KMS-11 (cell line): ENCODE measurements at regions not wholly inside any gene's neighbourhood (a gene's known extent, or its start where the extent isn't known, plus 50 kb on each side); places are given as distances from the start of the nearest gene placed in this dataset.

ENCODE experiments used
- H2AFZ ChIP-seq: fragments of 200-600 bp; sonication (generic); 2 replicates; pipeline ENCODE4 v1.6.1; 2016; ENCODE audit warnings: antibody characterized with exemption, mixed run types, low read depth
- H3K27ac ChIP-seq: fragments of 200-600 bp; sonication (generic); 2 replicates; pipeline ENCODE4 v1.6.1; 2016; ENCODE audit warnings: mild to moderate bottlenecking, mixed run types
- H3K27me3 ChIP-seq: fragments of 200-600 bp; sonication (generic); 2 replicates; pipeline ENCODE4 v1.6.1; 2017; ENCODE audit warnings: mild to moderate bottlenecking, low read depth, mixed run types, moderate library complexity; ENCODE audit not compliant: insufficient read depth
- H3K36me3 ChIP-seq: fragments of 200-600 bp; sonication (generic); 2 replicates; pipeline ENCODE4 v1.6.1; 2017; ENCODE audit warnings: mild to moderate bottlenecking, mixed run types; ENCODE audit not compliant: insufficient read depth
- H3K4me1 ChIP-seq: fragments of 200-600 bp; sonication (generic); 2 replicates; pipeline ENCODE4 v1.6.1; 2016; ENCODE audit warnings: mild to moderate bottlenecking, low read depth, mixed run types; ENCODE audit not compliant: poor library complexity, severe bottlenecking
- H3K4me2 ChIP-seq: fragments of 200-600 bp; sonication (generic); 2 replicates; pipeline ENCODE4 v1.7.0; 2016; ENCODE audit warnings: mild to moderate bottlenecking, mixed run types
- H3K4me3 ChIP-seq: fragments of 200-600 bp; sonication (generic); IDR thresholded peaks from 2 replicates; pipeline ENCODE4 v1.6.1; 2017; ENCODE audit warnings: low read depth, low read length, mixed read lengths; ENCODE audit not compliant: insufficient read depth
- H3K79me2 ChIP-seq: fragments of 200-600 bp; sonication (generic); 2 replicates; pipeline ENCODE4 v1.6.1; 2016; ENCODE audit warnings: low read depth, mixed run types; ENCODE audit not compliant: insufficient read depth
- H3K9ac ChIP-seq: fragments of 200-600 bp; sonication (generic); 2 replicates; pipeline ENCODE4 v1.6.1; 2016; ENCODE audit warnings: mild to moderate bottlenecking, mixed run types
- H4K20me1 ChIP-seq: fragments of 200-600 bp; sonication (generic); 2 replicates; pipeline ENCODE4 v1.6.1; 2016; ENCODE audit warnings: mild to moderate bottlenecking, mixed run types; ENCODE audit not compliant: insufficient read depth
- TF ChIP-seq, protein P1 (sequence below): fragments of 200-600 bp; sonication (generic); conservative IDR thresholded peaks from 2 replicates; pipeline ENCODE4 v1.6.1; 2017; ENCODE audit warnings: low read depth, mild to moderate bottlenecking, antibody characterized with exemption, low read length, moderate library complexity, mixed read lengths

DNA sequence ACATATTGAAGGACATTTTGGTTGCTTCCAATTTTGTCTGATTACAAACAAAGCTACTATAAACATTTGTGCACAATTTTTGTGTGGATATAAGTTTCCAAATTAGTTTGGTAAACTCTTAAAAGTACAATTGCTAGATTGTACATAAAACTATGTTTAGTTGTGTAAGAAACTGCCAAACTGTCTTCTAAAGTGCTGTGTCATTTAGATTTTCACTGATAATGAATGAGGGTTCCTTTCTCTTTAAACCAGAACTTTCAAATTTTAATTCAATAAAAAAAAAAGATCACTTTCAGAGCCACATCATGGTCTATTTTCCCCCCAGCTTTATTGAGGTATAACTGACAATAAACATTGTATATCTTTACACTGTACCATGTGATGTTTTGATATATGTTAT is 74.0 kb upstream of the TRPC7 start:
- Histone ChIP-seq H3K27me3 (no peaks in the 10 kb centered on the region), H3K4me1 (no peaks in the 10 kb centered on the region), H3K27ac (no peak overlapping the region), H2AFZ (no peak overlapping the region), H3K4me3 (no peak overlapping the region), H4K20me1 (no peaks in the 10 kb centered on the region), H3K36me3 (no peaks in the 10 kb centered on the region), H3K9ac (no peak overlapping the region), H3K4me2 (no peak overlapping the region), H3K79me2 (no peaks in the 10 kb centered on the region)
- TF ChIP-seq, protein P1, sequence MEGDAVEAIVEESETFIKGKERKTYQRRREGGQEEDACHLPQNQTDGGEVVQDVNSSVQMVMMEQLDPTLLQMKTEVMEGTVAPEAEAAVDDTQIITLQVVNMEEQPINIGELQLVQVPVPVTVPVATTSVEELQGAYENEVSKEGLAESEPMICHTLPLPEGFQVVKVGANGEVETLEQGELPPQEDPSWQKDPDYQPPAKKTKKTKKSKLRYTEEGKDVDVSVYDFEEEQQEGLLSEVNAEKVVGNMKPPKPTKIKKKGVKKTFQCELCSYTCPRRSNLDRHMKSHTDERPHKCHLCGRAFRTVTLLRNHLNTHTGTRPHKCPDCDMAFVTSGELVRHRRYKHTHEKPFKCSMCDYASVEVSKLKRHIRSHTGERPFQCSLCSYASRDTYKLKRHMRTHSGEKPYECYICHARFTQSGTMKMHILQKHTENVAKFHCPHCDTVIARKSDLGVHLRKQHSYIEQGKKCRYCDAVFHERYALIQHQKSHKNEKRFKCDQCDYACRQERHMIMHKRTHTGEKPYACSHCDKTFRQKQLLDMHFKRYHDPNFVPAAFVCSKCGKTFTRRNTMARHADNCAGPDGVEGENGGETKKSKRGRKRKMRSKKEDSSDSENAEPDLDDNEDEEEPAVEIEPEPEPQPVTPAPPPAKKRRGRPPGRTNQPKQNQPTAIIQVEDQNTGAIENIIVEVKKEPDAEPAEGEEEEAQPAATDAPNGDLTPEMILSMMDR: no peak

DNA sequence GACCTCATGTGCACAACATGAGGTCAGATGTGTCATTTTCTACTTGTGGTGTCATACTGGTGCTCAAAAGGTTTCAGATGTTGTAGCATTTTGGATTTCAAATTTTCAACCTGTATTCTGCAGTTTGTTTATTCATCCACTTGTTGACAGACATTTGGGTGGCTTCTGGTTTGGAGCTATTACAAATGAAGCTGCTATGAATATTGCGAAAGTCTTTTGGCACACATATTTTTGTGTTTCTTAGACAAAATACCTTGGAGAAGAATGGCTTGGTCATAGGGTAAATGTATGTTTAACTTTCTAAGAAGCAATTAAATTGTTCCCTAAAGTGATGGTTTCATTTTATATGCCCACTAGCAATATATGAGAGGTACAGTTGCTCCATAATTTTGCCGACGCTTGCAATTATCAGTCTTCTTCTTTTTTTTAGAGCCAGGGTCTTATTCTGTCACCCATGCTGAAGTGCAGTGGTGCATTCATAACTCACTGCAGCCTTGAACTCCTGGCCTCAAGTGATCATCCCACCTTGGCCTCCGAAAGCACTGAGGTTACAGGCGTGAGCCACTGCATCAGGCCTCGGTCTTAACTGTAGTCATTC is 70.7 kb upstream of the TRPC7 start:
- no peak overlapping the region for H3K4me3 ChIP-seq
- no peaks in the 10 kb centered on the region for H3K4me1 ChIP-seq
- no peaks in the 10 kb centered on the region for H3K36me3 ChIP-seq
- no peaks in the 10 kb centered on the region for H3K79me2 ChIP-seq
- no peaks in the 10 kb centered on the region for H4K20me1 ChIP-seq
- no peak overlapping the region for H2AFZ ChIP-seq
- no peak overlapping the region for H3K27ac ChIP-seq
- TF ChIP-seq, protein P1: no peak
- H3K4me2 ChIP-seq: no peak overlapping the region
- H3K27me3 ChIP-seq: no peaks in the 10 kb centered on the region
- H3K9ac ChIP-seq: no peak overlapping the region

DNA sequence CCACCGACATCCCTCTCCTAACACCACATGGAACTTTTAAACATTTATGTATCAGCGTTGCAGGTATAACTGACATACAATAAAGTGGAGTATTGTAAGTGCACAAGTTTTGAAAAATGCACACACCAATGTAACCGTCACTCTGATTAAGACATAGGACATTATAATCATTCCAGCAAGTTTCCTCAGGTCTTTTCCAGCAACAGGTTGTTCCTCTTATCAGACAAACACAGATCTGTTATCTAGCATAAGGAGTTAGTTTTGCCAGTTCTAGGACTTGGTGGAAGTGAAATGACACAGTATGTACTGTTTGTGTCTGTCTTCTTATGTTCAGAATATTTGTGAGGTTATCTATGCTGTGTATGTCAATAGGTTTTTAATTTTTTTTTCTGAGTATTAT is 69.5 kb upstream of the TRPC7 start:
- Histone ChIP-seq H3K9ac (no peak overlapping the region), H2AFZ (no peak overlapping the region), H3K27ac (no peak overlapping the region), H3K27me3 (no peaks in the 10 kb centered on the region), H3K4me3 (no peak overlapping the region), H3K79me2 (no peaks in the 10 kb centered on the region), H3K4me1 (no peaks in the 10 kb centered on the region), H4K20me1 (no peaks in the 10 kb centered on the region), H3K4me2 (no peak overlapping the region), H3K36me3 (no peaks in the 10 kb centered on the region)
- TF ChIP-seq, protein P1: no peak

DNA sequence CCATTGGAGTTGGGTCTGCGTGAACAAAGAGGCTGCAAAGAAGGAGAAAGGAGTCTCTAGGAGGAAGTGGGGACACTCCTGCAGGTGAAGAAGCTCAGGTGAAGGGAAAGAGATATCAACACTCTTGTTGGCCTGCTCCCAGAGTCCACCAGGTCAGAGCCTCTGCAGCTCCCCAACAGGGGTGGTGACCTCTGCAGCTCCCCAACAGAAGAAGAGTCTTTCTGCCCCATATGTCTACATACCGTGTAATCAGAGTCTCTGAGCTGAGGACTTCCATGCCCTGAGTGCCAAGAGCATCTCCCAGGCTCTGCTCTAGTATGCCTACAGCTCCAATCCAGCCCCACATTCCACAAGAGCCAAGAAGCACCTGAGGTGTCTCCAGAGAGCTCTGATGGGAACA is 67.4 kb upstream of the TRPC7 start:
- Histone ChIP-seq H3K9ac (no peak overlapping the region), H3K27ac (no peak overlapping the region), H3K27me3 (no peaks in the 10 kb centered on the region), H2AFZ (no peak overlapping the region), H3K4me1 (no peaks in the 10 kb centered on the region), H3K36me3 (no peaks in the 10 kb centered on the region), H4K20me1 (no peaks in the 10 kb centered on the region), H3K79me2 (no peaks in the 10 kb centered on the region), H3K4me2 (no peak overlapping the region), H3K4me3 (no peak overlapping the region)
- TF ChIP-seq, protein P1: no peak
